MM.1S (cell line): ENCODE measurements at regions not wholly inside any gene's neighbourhood (a gene's known extent, or its start where the extent isn't known, plus 50 kb on each side); places are given as distances from the start of the nearest gene placed in this dataset.
"Not testable (repeated sequence)": the region's sequence is repeated elsewhere in the genome, so short reads cannot be mapped to it uniquely, and the experiment has no call there.

ENCODE experiments used
- CTCF ChIP-seq: fragments of 300-600 bp; sonication (generic); IDR thresholded peaks from 2 replicates; pipeline ENCODE4 v1.5.1; 2016; ENCODE audit warnings: antibody characterized with exemption, low read length, mixed read lengths
- EZH2 ChIP-seq: fragments of 300-600 bp; sonication (generic); optimal IDR thresholded peaks from 2 replicates; pipeline ENCODE3; 2017; ENCODE audit warnings: low read depth, mild to moderate bottlenecking, antibody characterized with exemption, low read length, mixed read lengths
- EZH2phosphoT487 ChIP-seq: fragments of 300-600 bp; sonication (generic); IDR thresholded peaks from 2 replicates; pipeline ENCODE4 v1.6.1; 2018; ENCODE audit warnings: antibody characterized with exemption, low read length

GRCh38 chr10:129066529-129066928 lies 400.5 kb upstream of the MGMT start:
- not testable (repeated sequence) for TF ChIP-seq CTCF, EZH2, EZH2phosphoT487
